Fibroblast of skin of scalp (primary cell): ENCODE measurements at regions not wholly inside any gene's neighbourhood (a gene's known extent, or its start where the extent isn't known, plus 50 kb on each side); places are given as distances from the start of the nearest gene placed in this dataset.
A peak's percentile ranks its signal among the peaks of the same experiment; 100 is the strongest.

Source experiments
- DNase-seq: peaks from one replicate; pipeline ENCODE4 v3.0.0-alpha.2; 2013

DNA sequence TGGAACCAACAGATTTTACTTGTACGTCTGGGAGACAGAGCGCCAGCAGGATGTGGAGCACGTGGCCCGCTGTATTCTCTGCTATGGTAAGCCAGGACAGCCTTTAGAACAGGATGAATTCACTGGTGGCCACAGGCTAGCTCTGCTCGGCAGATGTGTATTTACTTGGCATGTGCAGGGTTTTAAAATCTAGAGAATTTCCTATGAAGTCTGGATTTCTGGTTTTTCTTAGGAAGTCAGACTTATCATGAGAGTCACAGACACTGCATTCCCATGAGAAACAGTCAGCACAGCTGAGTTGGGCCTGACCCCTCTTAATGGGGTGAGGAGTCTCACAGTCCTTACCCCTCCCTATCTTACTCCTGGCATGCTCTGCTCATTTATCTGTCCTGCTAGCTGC lies 84.6 kb upstream of the COL6A5 start:
- no peak for DNase-seq

GRCh38 chr3:130263708-130264107 lies 81.8 kb upstream of the COL6A5 start:
- DNase-seq: no peak

- DNase-seq: no peak
These were observed 78.7 kb upstream of the COL6A5 start for GRCh38 chr3:130266817-130267216.

- DNase-seq: peak; percentile 62
These were observed 69.2 kb upstream of the COL6A5 start for GRCh38 chr3:130276203-130276803.

DNA sequence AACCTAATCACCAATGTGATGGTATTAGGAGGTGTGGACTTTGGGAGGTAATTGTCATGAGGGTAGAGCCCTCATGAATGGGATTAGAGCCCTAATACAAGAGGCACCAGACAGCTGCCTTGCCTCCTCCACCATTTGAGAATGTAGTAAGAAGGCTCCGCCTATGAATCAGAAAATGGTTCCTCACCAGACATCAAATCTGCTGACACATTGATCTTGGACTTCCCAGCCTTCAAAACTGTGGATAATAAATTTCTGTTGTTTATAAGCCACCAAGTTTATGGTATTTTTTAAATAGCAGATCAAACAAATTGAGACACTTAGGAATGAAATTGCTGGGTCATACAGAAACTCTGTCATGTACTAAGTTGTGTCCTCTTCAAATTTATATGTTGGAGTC lies 56.8 kb upstream of the COL6A5 start:
- no peak for DNase-seq

GRCh38 chr3:130291148-130291547 lies 54.3 kb upstream of the COL6A5 start:
- DNase-seq: no peak

DNA sequence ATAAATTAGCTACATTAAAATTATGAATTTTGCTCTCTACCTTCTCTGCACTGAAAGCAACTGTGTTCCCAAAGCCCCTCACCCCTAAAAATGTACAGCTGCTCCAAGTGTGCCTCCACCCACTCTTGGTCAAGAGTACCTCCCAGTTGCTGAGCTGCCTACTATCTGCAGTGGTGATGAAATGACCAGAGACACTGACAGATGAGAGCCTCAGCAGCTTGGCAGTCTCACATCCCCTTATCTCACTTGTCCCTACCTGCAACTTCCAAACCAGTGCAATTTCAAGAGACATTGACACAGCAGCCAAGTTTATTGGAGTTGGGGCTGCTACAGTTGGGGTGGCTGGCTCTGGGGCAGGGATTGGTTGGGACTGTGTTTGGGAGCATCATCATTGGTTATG lies 52.2 kb upstream of the COL6A5 start:
- no peak for DNase-seq
